ENCODE measurements at regions not wholly inside any gene's neighbourhood (a gene's known extent, or its start where the extent isn't known, plus 50 kb on each side); places are given as distances from the start of the nearest gene placed in this dataset.

GRCh38 chr2:58584606-58585118 is 343.5 kb upstream of the FANCL start:
- Histone ChIP-seq H3K27ac (no peak overlapping the region), H3K4me3 (no peak overlapping the region), H3K4me1 (ENCODE audit: control insufficient read depth in 1 of 2, low read depth in 2 of 2) (no peaks in the 10 kb centered on the region), H3K9me3 (no peaks in the 10 kb centered on the region), H3K36me3 (no peaks in the 10 kb centered on the region), H3K27me3 (replicated peaks; ENCODE audit: insufficient read depth) (no peaks in the 10 kb centered on the region)
- DNase-seq (ENCODE audit: low spot score) (no peak), ATAC-seq (ENCODE audit: insufficient number of reproducible peaks, low FRiP score, low read depth) (no peak)
- TF ChIP-seq, protein P1, sequence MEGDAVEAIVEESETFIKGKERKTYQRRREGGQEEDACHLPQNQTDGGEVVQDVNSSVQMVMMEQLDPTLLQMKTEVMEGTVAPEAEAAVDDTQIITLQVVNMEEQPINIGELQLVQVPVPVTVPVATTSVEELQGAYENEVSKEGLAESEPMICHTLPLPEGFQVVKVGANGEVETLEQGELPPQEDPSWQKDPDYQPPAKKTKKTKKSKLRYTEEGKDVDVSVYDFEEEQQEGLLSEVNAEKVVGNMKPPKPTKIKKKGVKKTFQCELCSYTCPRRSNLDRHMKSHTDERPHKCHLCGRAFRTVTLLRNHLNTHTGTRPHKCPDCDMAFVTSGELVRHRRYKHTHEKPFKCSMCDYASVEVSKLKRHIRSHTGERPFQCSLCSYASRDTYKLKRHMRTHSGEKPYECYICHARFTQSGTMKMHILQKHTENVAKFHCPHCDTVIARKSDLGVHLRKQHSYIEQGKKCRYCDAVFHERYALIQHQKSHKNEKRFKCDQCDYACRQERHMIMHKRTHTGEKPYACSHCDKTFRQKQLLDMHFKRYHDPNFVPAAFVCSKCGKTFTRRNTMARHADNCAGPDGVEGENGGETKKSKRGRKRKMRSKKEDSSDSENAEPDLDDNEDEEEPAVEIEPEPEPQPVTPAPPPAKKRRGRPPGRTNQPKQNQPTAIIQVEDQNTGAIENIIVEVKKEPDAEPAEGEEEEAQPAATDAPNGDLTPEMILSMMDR (IDR thresholded peaks at IDR 0.05), result no peak

- Histone ChIP-seq H3K27me3 (replicated peaks; ENCODE audit: insufficient read depth) (no peaks in the 10 kb centered on the region), H3K4me1 (ENCODE audit: control insufficient read depth in 1 of 2, low read depth in 2 of 2) (no peaks in the 10 kb centered on the region), H3K27ac (no peak overlapping the region), H3K4me3 (no peak overlapping the region), H3K36me3 (no peaks in the 10 kb centered on the region), H3K9me3 (no peaks in the 10 kb centered on the region)
- ATAC-seq (ENCODE audit: insufficient number of reproducible peaks, low FRiP score, low read depth), result no peak
- TF ChIP-seq, protein P1 (IDR thresholded peaks at IDR 0.05), result no peak
- DNase-seq (ENCODE audit: low spot score), result no peak
These were observed 337.2 kb upstream of the FANCL start for GRCh38 chr2:58578276-58578675.

- H3K27ac ChIP-seq, result no peak overlapping the region
- no peak for ATAC-seq (ENCODE audit: insufficient number of reproducible peaks, low FRiP score, low read depth)
- no peaks in the 10 kb centered on the region for H3K4me1 ChIP-seq (ENCODE audit: control insufficient read depth in 1 of 2, low read depth in 2 of 2)
- no peak for DNase-seq (ENCODE audit: low spot score)
- H3K4me3 ChIP-seq, result no peak overlapping the region
- no peaks in the 10 kb centered on the region for H3K27me3 ChIP-seq (replicated peaks; ENCODE audit: insufficient read depth)
- H3K9me3 ChIP-seq, result no peaks in the 10 kb centered on the region
- H3K36me3 ChIP-seq, result no peaks in the 10 kb centered on the region
- TF ChIP-seq, protein P1 (IDR thresholded peaks at IDR 0.05), result no peak
These were observed 333.7 kb upstream of the FANCL start for GRCh38 chr2:58574873-58575272.

- no peak for ATAC-seq (ENCODE audit: insufficient number of reproducible peaks, low FRiP score, low read depth)
- TF ChIP-seq, protein P1 (IDR thresholded peaks at IDR 0.05), result no peak
- DNase-seq (ENCODE audit: low spot score), result no peak
- H3K4me3 ChIP-seq, result no peak overlapping the region
- H3K27ac ChIP-seq, result no peak overlapping the region
- no peaks in the 10 kb centered on the region for H3K9me3 ChIP-seq
- no peaks in the 10 kb centered on the region for H3K27me3 ChIP-seq (replicated peaks; ENCODE audit: insufficient read depth)
- H3K36me3 ChIP-seq, result no peaks in the 10 kb centered on the region
- no peaks in the 10 kb centered on the region for H3K4me1 ChIP-seq (ENCODE audit: control insufficient read depth in 1 of 2, low read depth in 2 of 2)
These were observed 331.6 kb upstream of the FANCL start for GRCh38 chr2:58572731-58573130.

GRCh38 chr2:58571181-58571852 is 330.2 kb upstream of the FANCL start:
- TF ChIP-seq, protein P1 (IDR thresholded peaks at IDR 0.05), result no peak
- H3K36me3 ChIP-seq, result no peaks in the 10 kb centered on the region
- no peaks in the 10 kb centered on the region for H3K4me1 ChIP-seq (ENCODE audit: control insufficient read depth in 1 of 2, low read depth in 2 of 2)
- DNase-seq (ENCODE audit: low spot score) (no peak), ATAC-seq (ENCODE audit: insufficient number of reproducible peaks, low FRiP score, low read depth) (no peak)
- H3K4me3 ChIP-seq, result no peak overlapping the region
- no peak overlapping the region for H3K27ac ChIP-seq
- H3K27me3 ChIP-seq (replicated peaks; ENCODE audit: insufficient read depth), result no peaks in the 10 kb centered on the region
- no peaks in the 10 kb centered on the region for H3K9me3 ChIP-seq
